SK-N-SH (cell line): ENCODE measurements at regions not wholly inside any gene's neighbourhood (a gene's known extent, or its start where the extent isn't known, plus 50 kb on each side); places are given as distances from the start of the nearest gene placed in this dataset.

Experiments used
- CTCF ChIA-PET: fragments of 300-600, 350-600 bp; formaldehyde crosslinking; extraction: SDS; loops from one replicate; lab custom pipeline; 2021; lab: Yijun Ruan, JAX
- POLR2A ChIA-PET: fragments of 350-600 bp; sonication (Branson Sonifier 250); formaldehyde crosslinking; extraction: SDS; loops from one replicate; lab custom pipeline; 2020; ENCODE audit warnings: antibody characterized with exemption, inconsistent platforms; lab: Yijun Ruan, JAX
- DNase-seq: peaks from one replicate; pipeline ENCODE4 v3.0.0; 2012
- H2AFZ ChIP-seq: fragments of 200-600 bp; sonication (generic); 2 replicates; pipeline ENCODE4 v1.8.1; 2016; ENCODE audit warnings: antibody characterized with exemption, mild to moderate bottlenecking, low read depth
- H3F3A ChIP-seq: fragments of 200-600 bp; sonication (generic); replicated peaks from 2 replicates; pipeline ENCODE3; 2016; ENCODE audit warnings: antibody characterized with exemption, mild to moderate bottlenecking; ENCODE audit not compliant: insufficient read depth
- H3K27ac ChIP-seq, 2 experiments: fragments of 200-500 bp in 1 of 2; fragments of 200-600 bp in 1 of 2; sonication (Bioruptor generic) in 1 of 2; sonication (generic), shearing (Covaris generic) in 1 of 2; 2 replicates each; pipeline versions ENCODE4 v1.5.1 to v1.6.1; 2014 to 2016; ENCODE audit warnings: low read depth in 2 of 2, inconsistent platforms in 1 of 2, low read length in 1 of 2, mild to moderate bottlenecking in 1 of 2, mixed read lengths in 1 of 2
- H3K27me3 ChIP-seq: fragments of 200-600 bp; sonication (generic), shearing (Covaris generic); 2 replicates; pipeline ENCODE4 v1.6.1; 2016; ENCODE audit warnings: mixed run types; ENCODE audit not compliant: insufficient read depth
- H3K36me3 ChIP-seq, 2 experiments: fragments of 200-500 bp in 1 of 2; fragments of 200-600 bp in 1 of 2; sonication (Bioruptor generic) in 1 of 2; sonication (generic) in 1 of 2; replicated peaks in 1 of 2; 2 replicates each; pipeline versions ENCODE3 to v1.5.1; 2014 to 2016; ENCODE audit warnings: low read length in 1 of 2, mild to moderate bottlenecking in 1 of 2; ENCODE audit not compliant: insufficient read depth in 2 of 2, control insufficient read depth in 1 of 2
- H3K4me1 ChIP-seq, 2 experiments: fragments of 200-500 bp in 1 of 2; fragments of 200-600 bp in 1 of 2; sonication (Bioruptor generic) in 1 of 2; sonication (generic), shearing (Covaris generic) in 1 of 2; 2 replicates each; pipeline versions ENCODE4 v1.5.1 to v1.6.1; 2014 to 2016; ENCODE audit warnings: low read depth in 1 of 2, low read length in 1 of 2, mixed run types in 1 of 2; ENCODE audit not compliant: insufficient read depth in 2 of 2, control insufficient read depth in 1 of 2
- H3K4me2 ChIP-seq: fragments of 200-600 bp; sonication (generic), shearing (Covaris generic); 2 replicates; pipeline ENCODE4 v1.6.1; 2017; ENCODE audit warnings: mixed run types
- H3K4me3 ChIP-seq, 2 experiments: fragments of 200-500 bp in 1 of 2; fragments of 200-600 bp in 1 of 2; sonication (Bioruptor generic) in 1 of 2; sonication (generic), shearing (Covaris generic) in 1 of 2; 2 replicates each; pipeline versions ENCODE4 v1.5.1 to v1.8.1; 2014 to 2016; ENCODE audit warnings: low read depth in 2 of 2, inconsistent platforms in 1 of 2, low read length in 1 of 2, mild to moderate bottlenecking in 1 of 2, mixed read lengths in 1 of 2, moderate library complexity in 1 of 2
- H3K79me2 ChIP-seq: fragments of 200-600 bp; sonication (generic); 2 replicates; pipeline ENCODE4 v1.8.1; 2017; ENCODE audit warnings: mild to moderate bottlenecking; ENCODE audit not compliant: insufficient read depth
- H3K9ac ChIP-seq: fragments of 200-600 bp; sonication (generic); 2 replicates; pipeline ENCODE4 v1.6.1; 2017; ENCODE audit warnings: mixed run types
- H3K9me2 ChIP-seq: fragments of 200-600 bp; sonication (generic); 2 replicates; pipeline ENCODE4 v1.6.1; 2017; ENCODE audit warnings: mixed run types
- H3K9me3 ChIP-seq: fragments of 200-600 bp; sonication (generic); 2 replicates; pipeline ENCODE4 v1.6.1; 2017; ENCODE audit warnings: mixed run types, mild to moderate bottlenecking, moderate library complexity
- H4K20me1 ChIP-seq: fragments of 200-600 bp; sonication (generic); 2 replicates; pipeline ENCODE4 v1.6.1; 2017; ENCODE audit warnings: mild to moderate bottlenecking, mixed run types; ENCODE audit not compliant: insufficient read depth
- EP300 ChIP-seq, 2 experiments: IDR thresholded peaks; 2 replicates each; pipeline versions ENCODE4 v1.4.0 to v1.6.1; 2012; ENCODE audit warnings: borderline replicate concordance in 1 of 2, low read depth in 1 of 2, low read length in 1 of 2
- EZH2phosphoT487 ChIP-seq: fragments of 200-600 bp; sonication (generic); IDR thresholded peaks from 2 replicates; pipeline ENCODE4 v1.6.1; 2017; ENCODE audit warnings: low read depth, mixed run types, mild to moderate bottlenecking, antibody characterized with exemption, moderate library complexity, borderline replicate concordance
- FOXJ3 ChIP-seq: sonication (generic); formaldehyde crosslinking; IDR thresholded peaks from 2 replicates; pipeline ENCODE4 v1.5.1; 2020; ENCODE audit warnings: mild to moderate bottlenecking, missing genetic modification reagents
- FOXM1 ChIP-seq: IDR thresholded peaks from 2 replicates; pipeline ENCODE4 v1.4.0; 2012; ENCODE audit warnings: low read depth, mild to moderate bottlenecking
- GATA2 ChIP-seq: sonication (generic); formaldehyde crosslinking; IDR thresholded peaks from 2 replicates; pipeline ENCODE4 v1.5.0; 2020; ENCODE audit warnings: mild to moderate bottlenecking, missing genetic modification reagents
- IRF3 ChIP-seq: fragments of 150-350 bp; IDR thresholded peaks from 2 replicates; pipeline ENCODE4 v1.6.1; 2016; ENCODE audit warnings: mild to moderate bottlenecking, low read depth, low read length
- NRF1 ChIP-seq: IDR thresholded peaks from 2 replicates; pipeline ENCODE4 v1.6.1; 2012; ENCODE audit warnings: low read depth, mild to moderate bottlenecking, low read length
- PBX3 ChIP-seq: IDR thresholded peaks from 2 replicates; pipeline ENCODE4; 2012
- POLR2AphosphoS5 ChIP-seq: IDR thresholded peaks from 2 replicates; pipeline ENCODE4 v1.6.1; 2012; ENCODE audit warnings: low read depth, low read length
- RAD21 ChIP-seq: IDR thresholded peaks from 2 replicates; pipeline ENCODE4 v1.6.1; 2012; ENCODE audit warnings: mild to moderate bottlenecking, low read length
- RCOR1 ChIP-seq: fragments of 150-350 bp; IDR thresholded peaks from 2 replicates; pipeline ENCODE4 v1.6.1; 2017; ENCODE audit warnings: antibody characterized with exemption, low read length
- REST ChIP-seq: IDR thresholded peaks from 2 replicates; pipeline ENCODE4 v1.6.1; 2012; ENCODE audit warnings: mild to moderate bottlenecking, low read depth, low read length, moderate library complexity
- TEAD4 ChIP-seq: IDR thresholded peaks from 2 replicates; pipeline ENCODE4 v1.4.0; 2012; ENCODE audit warnings: mild to moderate bottlenecking, borderline replicate concordance; ENCODE audit not compliant: insufficient read depth
- ZBTB33 ChIP-seq: IDR thresholded peaks from 2 replicates; pipeline ENCODE4 v1.4.0; 2012; ENCODE audit warnings: low read depth, borderline replicate concordance
- WGBS: methylation state at CpG from one replicate; pipeline ENCODE4 v1.1.6; 2017; ENCODE audit warnings: low lambda C conversion rate; 5-methylcytosine and 5-hydroxymethylcytosine counted together

GRCh38 chr11:105224482-105225253, 85.1 kb upstream of the CARD18 start (continued):
- TF ChIP-seq REST (no peak), FOXM1 (no peak), NRF1 (no peak), EZH2phosphoT487 (no peak), POLR2AphosphoS5 (no peak), RAD21 (no peak), RCOR1 (no peak)

- no peaks in the 10 kb centered on the region for H3K9me2 ChIP-seq
- TF ChIP-seq GATA2 (CRISPR knock-in tag) (no peak), POLR2AphosphoS5 (no peak)
- no peaks in the 10 kb centered on the region for H3K4me1 ChIP-seq
- H4K20me1 ChIP-seq = no peaks in the 10 kb centered on the region
- ChIA-PET POLR2A (no interaction called here), CTCF (no interaction called here)
- H3K27me3 ChIP-seq = no peaks in the 10 kb centered on the region
- H3K36me3 ChIP-seq = no peaks in the 10 kb centered on the region
- H3F3A ChIP-seq = no peaks in the 10 kb centered on the region
- WGBS = 72% methylated on average over 5 of the region's 5 CpGs
- no peak overlapping the region for H3K9ac ChIP-seq
- H3K79me2 ChIP-seq = no peaks in the 10 kb centered on the region
- H3K27ac ChIP-seq = no peak overlapping the region
- H3K4me2 ChIP-seq = no peak overlapping the region
- H3K9me3 ChIP-seq = no peaks in the 10 kb centered on the region
- no peak overlapping the region for H3K4me3 ChIP-seq
- H2AFZ ChIP-seq = no peak overlapping the region
- no peak for DNase-seq
Measured at GRCh38 chr11:105220121-105220520, 80.6 kb upstream of the CARD18 start.

GRCh38 chr11:105219670-105220069, 80.1 kb upstream of the CARD18 start:
- H3K4me2 ChIP-seq = no peak overlapping the region
- TF ChIP-seq IRF3 (no peak), EZH2phosphoT487 (no peak), PBX3 (no peak), ZBTB33 (no peak), FOXJ3 (CRISPR knock-in tag) (no peak), TEAD4 (no peak), EP300 (IDR thresholded peaks at IDR 0.05; ENCODE audit: borderline replicate concordance in 1 of 2, low read depth in 1 of 2, low read length in 1 of 2) (no peak), GATA2 (CRISPR knock-in tag) (no peak)
- no peaks in the 10 kb centered on the region for H3K36me3 ChIP-seq
- H3K9me3 ChIP-seq = no peaks in the 10 kb centered on the region
- H2AFZ ChIP-seq = no peak overlapping the region
- no peaks in the 10 kb centered on the region for H3K4me1 ChIP-seq
- CTCF ChIA-PET = no interaction called here
- H4K20me1 ChIP-seq = no peaks in the 10 kb centered on the region
- no peak overlapping the region for H3K27ac ChIP-seq
- no peaks in the 10 kb centered on the region for H3F3A ChIP-seq
- 75% methylated on average over 7 of the region's 7 CpGs for WGBS
- H3K27me3 ChIP-seq = no peaks in the 10 kb centered on the region
- POLR2A ChIA-PET = no interaction called here
- H3K9me2 ChIP-seq = no peaks in the 10 kb centered on the region
- H3K4me3 ChIP-seq = no peak overlapping the region
- no peak overlapping the region for H3K9ac ChIP-seq
- no peaks in the 10 kb centered on the region for H3K79me2 ChIP-seq
- DNase-seq = no peak
